GM20000 (cell line): ENCODE measurements at regions not wholly inside any gene's neighbourhood (a gene's known extent, or its start where the extent isn't known, plus 50 kb on each side); places are given as distances from the start of the nearest gene placed in this dataset.

Experiments used
- DNase-seq: peaks from one replicate; pipeline ENCODE4 v3.0.0; 2012; ENCODE audit warnings: low spot score
- TF ChIP-seq, protein P1 (sequence below): IDR thresholded peaks from 2 replicates; pipeline ENCODE4 v1.5.1; 2012; ENCODE audit warnings: mild to moderate bottlenecking, control low read depth; ENCODE audit errors: extremely low read depth, missing control alignments

DNA sequence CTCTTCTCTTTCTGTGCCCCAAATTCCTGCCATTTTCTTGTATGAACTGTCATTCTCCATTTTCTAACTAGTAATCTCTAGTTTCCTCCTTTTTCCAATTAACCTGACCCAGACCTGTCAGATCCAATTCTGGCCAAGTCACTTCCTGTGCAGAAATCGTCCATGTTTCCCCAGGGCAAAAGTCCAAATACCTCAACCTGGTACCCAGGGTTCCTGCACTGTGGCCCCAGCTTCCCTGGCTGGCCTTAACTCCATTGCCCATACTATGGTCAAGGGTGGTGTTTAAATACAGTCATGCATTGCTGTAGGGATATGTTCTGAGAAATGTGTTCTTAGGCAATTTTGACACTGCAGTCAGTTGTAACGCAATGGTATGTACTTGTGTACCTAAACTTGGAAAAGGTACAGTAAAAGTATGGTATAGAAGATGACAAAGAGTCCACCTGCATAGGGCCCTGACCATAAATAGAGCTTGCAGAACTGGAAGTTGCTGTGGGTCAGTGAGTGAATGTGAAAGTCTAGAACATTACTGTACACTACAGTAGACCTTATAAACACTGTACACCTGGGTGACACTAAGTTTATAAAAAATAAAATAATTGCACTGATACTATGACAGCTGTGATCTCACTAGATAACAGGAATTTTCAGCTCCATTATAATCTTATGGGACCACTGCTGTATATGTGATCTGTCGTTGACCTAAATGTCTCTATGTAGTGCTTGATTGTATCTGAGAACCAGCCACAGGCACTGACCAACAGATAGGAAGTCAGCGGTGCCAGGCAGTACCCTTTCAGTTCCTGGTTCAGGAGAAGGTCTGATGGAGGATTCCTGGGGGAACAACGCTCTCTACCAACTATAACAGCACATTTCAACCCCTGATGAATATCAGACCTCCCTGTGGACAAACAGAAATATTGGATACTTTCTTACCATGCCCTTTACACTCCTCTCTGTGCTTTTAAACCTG, 336.1 kb upstream of the PROK2 start:
- DNase-seq: no peak
- TF ChIP-seq, protein P1, sequence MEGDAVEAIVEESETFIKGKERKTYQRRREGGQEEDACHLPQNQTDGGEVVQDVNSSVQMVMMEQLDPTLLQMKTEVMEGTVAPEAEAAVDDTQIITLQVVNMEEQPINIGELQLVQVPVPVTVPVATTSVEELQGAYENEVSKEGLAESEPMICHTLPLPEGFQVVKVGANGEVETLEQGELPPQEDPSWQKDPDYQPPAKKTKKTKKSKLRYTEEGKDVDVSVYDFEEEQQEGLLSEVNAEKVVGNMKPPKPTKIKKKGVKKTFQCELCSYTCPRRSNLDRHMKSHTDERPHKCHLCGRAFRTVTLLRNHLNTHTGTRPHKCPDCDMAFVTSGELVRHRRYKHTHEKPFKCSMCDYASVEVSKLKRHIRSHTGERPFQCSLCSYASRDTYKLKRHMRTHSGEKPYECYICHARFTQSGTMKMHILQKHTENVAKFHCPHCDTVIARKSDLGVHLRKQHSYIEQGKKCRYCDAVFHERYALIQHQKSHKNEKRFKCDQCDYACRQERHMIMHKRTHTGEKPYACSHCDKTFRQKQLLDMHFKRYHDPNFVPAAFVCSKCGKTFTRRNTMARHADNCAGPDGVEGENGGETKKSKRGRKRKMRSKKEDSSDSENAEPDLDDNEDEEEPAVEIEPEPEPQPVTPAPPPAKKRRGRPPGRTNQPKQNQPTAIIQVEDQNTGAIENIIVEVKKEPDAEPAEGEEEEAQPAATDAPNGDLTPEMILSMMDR: no peak

DNA sequence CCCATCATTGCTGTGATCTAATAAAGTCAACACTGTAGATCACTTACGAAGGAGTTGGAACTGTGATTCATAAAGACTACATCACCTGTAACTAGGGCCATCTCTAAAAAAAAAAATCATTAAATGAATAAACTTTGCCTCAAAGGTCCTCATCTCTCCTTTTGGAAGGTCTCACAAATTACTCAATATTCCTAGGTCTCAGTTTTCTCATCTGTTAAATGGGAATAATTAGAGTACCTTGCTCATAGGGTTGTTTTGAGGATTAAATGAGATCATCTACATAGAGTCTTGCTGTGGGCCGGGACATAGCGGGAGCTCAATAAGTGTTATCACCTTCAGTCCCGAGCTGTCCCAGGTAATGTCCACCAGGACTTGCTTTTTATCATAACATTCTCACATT, 335.1 kb upstream of the PROK2 start:
- TF ChIP-seq, protein P1: no peak
- no peak for DNase-seq

DNA sequence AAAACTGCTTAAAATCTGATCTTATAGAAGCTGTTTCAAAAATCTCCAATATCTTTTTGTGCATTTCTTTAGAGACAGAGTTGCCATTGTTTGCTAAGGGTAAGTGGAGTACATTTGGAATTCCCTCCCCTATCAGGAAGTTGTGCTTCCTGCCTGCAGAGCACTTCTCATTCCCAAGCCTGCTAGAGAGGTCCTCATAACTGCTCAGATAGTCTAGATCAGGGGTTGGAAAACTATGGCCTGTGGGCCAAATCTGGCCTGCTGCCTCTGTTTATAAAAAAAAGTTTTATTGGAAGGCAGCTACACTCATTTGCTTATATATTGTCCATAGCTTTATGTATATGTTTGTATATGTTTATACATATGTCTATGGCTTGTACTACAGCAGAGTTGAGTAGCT, 333.7 kb upstream of the PROK2 start:
- no peak for DNase-seq
- TF ChIP-seq, protein P1: no peak

DNA sequence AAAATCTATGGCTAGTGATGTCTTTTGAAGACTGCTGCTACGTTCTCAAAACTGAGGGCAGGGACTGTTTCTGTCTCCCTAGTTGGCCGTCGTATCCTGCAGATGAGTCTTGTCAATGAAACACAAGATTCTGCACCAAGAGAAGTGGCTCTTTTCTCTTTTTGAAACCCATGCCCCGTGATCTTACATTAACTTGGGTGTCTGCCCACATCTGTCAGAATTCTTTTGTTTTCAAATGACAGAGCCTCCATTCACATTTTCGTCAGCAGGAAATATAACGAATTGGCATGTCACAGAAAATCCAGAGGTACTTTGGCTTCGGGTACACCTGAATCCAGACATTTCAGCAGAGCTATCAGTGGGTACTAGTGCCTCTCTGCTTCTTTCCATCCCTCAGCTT, 331.3 kb upstream of the PROK2 start:
- no peak for DNase-seq
- TF ChIP-seq, protein P1: no peak

DNA sequence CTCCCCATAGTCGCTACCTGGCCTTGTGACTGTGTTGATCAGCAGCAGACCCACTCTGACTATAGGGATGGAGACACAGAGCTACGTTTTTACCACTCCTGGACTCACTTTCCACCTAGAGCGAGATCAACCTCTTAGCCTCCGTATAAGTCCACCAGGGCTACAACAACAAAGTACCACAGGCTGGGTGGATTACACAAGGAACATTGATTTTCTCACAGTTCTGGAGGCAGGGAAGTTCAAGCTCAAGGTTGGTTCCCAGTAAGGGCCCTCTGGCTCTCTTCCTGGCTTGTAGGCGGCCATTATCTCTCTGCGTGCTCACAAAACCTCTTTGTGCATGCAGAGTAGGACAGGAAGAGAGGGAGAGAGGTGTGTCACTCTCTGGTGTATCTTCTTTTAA, 330.4 kb upstream of the PROK2 start:
- TF ChIP-seq, protein P1: no peak
- no peak for DNase-seq

DNA sequence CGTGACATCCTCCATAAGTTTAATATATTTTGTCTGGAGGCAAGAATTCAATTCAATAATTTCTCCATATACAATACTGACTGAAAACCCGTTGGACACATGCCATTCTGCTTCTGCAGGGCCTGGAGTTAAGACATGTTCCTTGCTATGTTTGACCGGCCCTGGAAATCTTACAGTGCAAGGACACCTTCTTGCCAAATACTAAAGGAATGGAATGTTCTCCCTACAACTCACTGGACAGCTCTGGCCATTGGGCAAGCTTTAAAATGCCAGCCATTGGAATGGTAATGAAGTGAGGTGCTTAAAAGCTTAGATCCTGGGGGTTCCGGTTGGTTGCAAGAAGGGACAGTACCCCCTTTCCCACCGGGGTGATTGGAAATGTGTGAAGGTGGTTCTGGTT, 329.8 kb upstream of the PROK2 start:
- TF ChIP-seq, protein P1: no peak
- no peak for DNase-seq

DNA sequence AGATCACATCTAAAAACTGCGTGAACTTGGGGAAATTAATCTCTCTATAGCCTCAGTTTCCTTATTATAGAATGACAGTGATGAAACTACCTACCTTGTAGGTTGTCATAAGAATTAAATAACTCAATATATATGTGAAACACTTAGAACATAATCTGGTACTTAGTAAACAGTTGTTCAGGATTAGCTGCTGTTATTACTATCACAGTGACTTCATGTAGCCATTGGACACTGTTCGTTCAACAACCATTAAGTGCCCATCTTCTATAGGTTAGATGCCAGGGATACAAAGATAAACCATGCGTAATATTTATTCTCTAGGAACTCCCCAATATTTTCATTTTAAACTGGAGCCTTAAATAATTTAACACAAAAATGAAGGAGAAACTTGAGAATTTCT, 329.0 kb upstream of the PROK2 start:
- DNase-seq: no peak
- TF ChIP-seq, protein P1: no peak
